ACC112 (cell line): ENCODE measurements at regions not wholly inside any gene's neighbourhood (a gene's known extent, or its start where the extent isn't known, plus 50 kb on each side); places are given as distances from the start of the nearest gene placed in this dataset.
"Not testable (repeated sequence)": the region's sequence is repeated elsewhere in the genome, so short reads cannot be mapped to it uniquely, and the experiment has no call there.

Experiments
- H2AFZ ChIP-seq: fragments of 200-600 bp; sonication (generic); one replicate; pipeline ENCODE4 v1.6.0; 2017; ENCODE audit warnings: antibody characterized with exemption, low read length; ENCODE audit not compliant: unreplicated experiment
- H3K27ac ChIP-seq: fragments of 200-600 bp; sonication (generic); 2 replicates; pipeline ENCODE4 v1.5.1; 2014; ENCODE audit warnings: low read depth, mild to moderate bottlenecking, antibody characterized with exemption, low read length, moderate library complexity
- H3K27me3 ChIP-seq: fragments of 200-600 bp; sonication (generic); 2 replicates; pipeline ENCODE4 v1.6.1; 2014; ENCODE audit warnings: mild to moderate bottlenecking, antibody characterized with exemption, low read length, moderate library complexity, mixed read lengths; ENCODE audit not compliant: insufficient read depth
- H3K36me3 ChIP-seq: fragments of 200-600 bp; sonication (generic); 2 replicates; pipeline ENCODE4 v1.6.1; 2016; ENCODE audit warnings: mild to moderate bottlenecking, antibody characterized with exemption, low read length, moderate library complexity, mixed read lengths; ENCODE audit not compliant: insufficient read depth
- H3K4me1 ChIP-seq: fragments of 200-600 bp; sonication (generic); one replicate; pipeline ENCODE4 v1.6.1; 2016; ENCODE audit warnings: low read length, mixed read lengths; ENCODE audit not compliant: insufficient read depth, unreplicated experiment, control insufficient read depth
- H3K4me3 ChIP-seq: fragments of 200-600 bp; sonication (generic); 2 replicates; pipeline ENCODE4 v1.5.1; 2014; ENCODE audit warnings: mild to moderate bottlenecking, low read depth, low read length
- H3K79me2 ChIP-seq: fragments of 200-600 bp; sonication (generic); one replicate; pipeline ENCODE4 v1.6.0; 2016; ENCODE audit warnings: low read length; ENCODE audit not compliant: control insufficient read depth, unreplicated experiment, insufficient read depth

DNA sequence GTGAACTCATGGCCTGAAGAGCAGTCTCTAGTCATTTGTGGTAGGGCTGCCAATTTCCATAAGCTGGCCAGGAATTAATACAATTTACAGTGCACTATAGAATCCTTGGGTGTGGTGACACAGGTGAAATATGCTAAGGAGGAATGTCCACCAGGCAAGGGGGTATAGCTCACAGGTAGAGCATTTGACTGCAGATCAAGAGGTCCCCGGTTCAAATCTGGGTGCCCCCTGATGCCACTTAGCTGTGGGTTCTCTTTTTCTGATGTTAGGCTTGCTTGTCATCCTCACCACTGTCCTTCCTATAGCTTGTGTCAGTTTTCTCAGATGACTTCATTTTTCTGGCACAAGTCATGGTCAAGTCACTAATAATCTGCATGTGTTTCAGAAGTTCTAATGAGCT, 108.7 kb downstream of the ZNF467 start:
- Histone ChIP-seq H2AFZ (no peak overlapping the region), H3K4me3 (no peak overlapping the region), H3K79me2 (no peaks in the 10 kb centered on the region), H3K27ac (no peak overlapping the region), H3K27me3 (peaks cover 34% of the 10 kb centered on the region), H3K4me1 (no peaks in the 10 kb centered on the region), H3K36me3 (no peaks in the 10 kb centered on the region)

DNA sequence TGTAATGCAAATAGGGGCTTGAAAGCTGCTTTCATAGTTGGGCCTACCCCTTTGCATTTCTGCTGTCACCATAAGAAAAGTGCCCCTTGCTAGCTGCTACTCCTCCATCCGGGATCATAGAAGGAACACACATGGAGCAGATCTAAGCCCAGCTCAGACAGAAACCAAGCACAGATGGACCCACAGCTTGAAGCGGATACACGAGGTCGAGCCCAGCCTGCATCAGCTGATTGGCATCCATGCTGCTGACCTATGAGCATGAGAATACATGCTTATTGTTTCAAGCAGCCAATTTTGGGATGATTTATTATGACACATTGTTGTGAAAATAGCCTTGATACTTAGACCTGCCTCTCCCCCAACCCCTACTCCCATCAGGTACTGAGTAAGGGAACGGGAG, 109.2 kb downstream of the ZNF467 start:
- Histone ChIP-seq H2AFZ (no peak overlapping the region), H3K4me1 (no peaks in the 10 kb centered on the region), H3K4me3 (no peak overlapping the region), H3K79me2 (no peaks in the 10 kb centered on the region), H3K27ac (no peak overlapping the region), H3K27me3 (peaks cover 39% of the 10 kb centered on the region), H3K36me3 (no peaks in the 10 kb centered on the region)

DNA sequence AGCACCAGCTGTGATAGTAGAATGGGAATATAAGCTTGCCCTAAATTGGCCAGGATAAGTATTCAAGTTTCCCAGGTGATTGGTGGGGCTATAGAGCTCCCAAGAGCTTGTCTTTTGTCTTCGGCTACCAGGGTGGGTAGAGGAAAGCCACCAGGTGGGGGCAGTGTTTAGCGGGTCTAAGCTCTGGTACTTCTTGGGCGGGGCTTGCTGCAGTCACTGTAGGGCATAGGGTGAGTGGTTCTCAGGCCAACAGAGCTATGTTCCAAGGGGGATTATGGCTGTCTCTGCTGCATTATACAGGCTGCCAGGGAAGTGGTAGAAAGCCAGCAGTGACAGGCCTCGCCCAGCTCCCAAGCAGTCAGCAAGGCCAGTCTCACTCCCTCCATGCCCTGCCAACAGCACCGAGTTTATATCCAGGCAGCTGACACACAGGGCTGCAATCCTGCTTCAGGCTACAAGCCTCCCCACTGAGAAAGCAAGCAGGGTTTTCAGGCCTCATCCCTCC, 110.7 kb downstream of the ZNF467 start:
- H2AFZ ChIP-seq: no peak overlapping the region
- H3K4me1 ChIP-seq: no peaks in the 10 kb centered on the region
- no peaks in the 10 kb centered on the region for H3K79me2 ChIP-seq
- no peak overlapping the region for H3K4me3 ChIP-seq
- no peak overlapping the region for H3K27ac ChIP-seq
- H3K27me3 ChIP-seq: peaks cover 47% of the 10 kb centered on the region
- no peaks in the 10 kb centered on the region for H3K36me3 ChIP-seq

DNA sequence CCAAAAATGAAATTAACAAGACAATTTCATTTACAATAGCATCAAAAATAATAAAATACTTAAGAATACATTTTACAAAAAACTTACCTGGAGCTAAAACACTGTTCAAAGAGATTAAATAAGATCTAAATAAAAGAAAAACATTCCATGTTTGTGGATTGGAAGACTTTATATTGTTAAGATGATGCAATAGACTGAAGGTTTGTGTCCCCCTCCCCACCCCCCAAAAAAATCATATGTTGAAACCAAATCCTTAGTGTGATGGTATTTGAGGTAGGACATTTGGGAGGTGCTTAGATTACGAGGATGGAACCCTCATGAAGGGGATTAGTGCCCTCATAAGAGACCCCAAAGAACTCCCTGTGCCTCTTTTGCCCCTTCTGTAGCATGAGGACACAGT, 117.6 kb downstream of the ZNF467 start:
- Histone ChIP-seq H3K79me2 (no peaks in the 10 kb centered on the region), H3K4me3 (no peak overlapping the region), H3K4me1 (no peaks in the 10 kb centered on the region), H3K27me3 (peaks cover 55% of the 10 kb centered on the region), H3K36me3 (no peaks in the 10 kb centered on the region), H3K27ac (no peak overlapping the region), H2AFZ (no peak overlapping the region)

DNA sequence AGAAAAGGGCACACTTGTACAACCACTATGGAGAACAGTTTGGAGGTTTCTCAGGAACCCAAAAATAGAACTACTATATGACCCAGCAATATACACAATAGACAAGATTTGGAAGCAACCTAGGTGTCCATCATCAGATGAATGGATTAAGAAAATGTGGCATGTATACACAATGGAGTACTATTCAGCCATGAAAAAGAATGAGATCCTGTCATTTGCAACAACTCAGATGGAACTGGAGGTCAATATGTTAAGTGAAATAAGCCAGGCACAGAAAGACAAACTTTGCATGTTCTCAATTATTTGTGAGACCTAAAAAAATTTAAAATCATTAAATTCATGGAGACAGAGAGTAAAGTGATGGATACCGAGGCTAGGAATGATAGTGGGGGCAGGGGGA, 118.8 kb downstream of the ZNF467 start:
- H3K4me3 ChIP-seq: no peak overlapping the region
- no peak overlapping the region for H3K27ac ChIP-seq
- peaks cover 56% of the 10 kb centered on the region for H3K27me3 ChIP-seq
- H3K4me1 ChIP-seq: no peaks in the 10 kb centered on the region
- no peaks in the 10 kb centered on the region for H3K36me3 ChIP-seq
- no peaks in the 10 kb centered on the region for H3K79me2 ChIP-seq
- H2AFZ ChIP-seq: no peak overlapping the region

DNA sequence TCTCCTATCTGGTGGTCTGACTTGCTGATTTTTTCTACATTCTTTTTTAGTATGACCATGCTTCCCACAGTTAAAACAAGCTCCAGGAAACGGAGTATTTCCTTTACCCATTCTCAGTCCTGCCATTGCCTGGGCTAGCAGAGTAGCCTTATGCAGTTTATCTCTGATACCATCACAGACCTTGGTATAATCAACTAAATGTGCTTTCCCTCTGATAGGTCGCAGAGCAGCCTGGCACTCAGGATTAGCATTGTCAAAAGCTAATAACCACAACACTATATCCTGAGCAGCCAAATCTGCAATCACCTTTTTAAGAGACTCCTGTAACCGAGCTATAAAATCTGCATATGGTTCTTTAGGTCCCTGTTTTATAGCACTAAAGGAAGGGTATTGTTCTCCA, 123.2 kb downstream of the ZNF467 start:
- H3K4me1 ChIP-seq, H3K36me3 ChIP-seq, H3K79me2 ChIP-seq, H3K4me3 ChIP-seq, H3K27ac ChIP-seq, H2AFZ ChIP-seq: not testable (repeated sequence)
- H3K27me3 ChIP-seq: peaks cover 71% of the 10 kb centered on the region

DNA sequence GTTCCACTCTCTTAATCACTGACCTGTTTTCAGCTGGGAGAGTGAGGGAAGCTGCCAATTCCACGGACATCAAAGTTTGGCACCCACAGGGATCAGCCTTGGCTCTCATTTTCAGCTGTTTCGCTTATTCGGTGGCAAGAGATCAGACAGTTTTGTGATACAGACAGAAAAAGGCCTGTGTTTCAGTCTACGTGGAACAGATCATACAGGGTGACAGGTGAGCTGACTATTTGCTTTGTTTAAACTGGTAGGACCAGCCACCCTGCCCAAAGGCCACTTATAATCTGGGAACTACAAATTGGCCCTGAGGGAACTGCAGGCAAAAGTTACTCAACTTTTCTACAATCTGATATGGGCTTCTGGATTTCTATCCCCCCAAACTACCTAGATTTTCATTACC, 128.6 kb downstream of the ZNF467 start:
- no peaks in the 10 kb centered on the region for H3K36me3 ChIP-seq
- no peak overlapping the region for H3K27ac ChIP-seq
- no peaks in the 10 kb centered on the region for H3K79me2 ChIP-seq
- no peaks in the 10 kb centered on the region for H3K4me1 ChIP-seq
- no peak overlapping the region for H2AFZ ChIP-seq
- peaks cover 58% of the 10 kb centered on the region for H3K27me3 ChIP-seq
- H3K4me3 ChIP-seq: no peak overlapping the region

DNA sequence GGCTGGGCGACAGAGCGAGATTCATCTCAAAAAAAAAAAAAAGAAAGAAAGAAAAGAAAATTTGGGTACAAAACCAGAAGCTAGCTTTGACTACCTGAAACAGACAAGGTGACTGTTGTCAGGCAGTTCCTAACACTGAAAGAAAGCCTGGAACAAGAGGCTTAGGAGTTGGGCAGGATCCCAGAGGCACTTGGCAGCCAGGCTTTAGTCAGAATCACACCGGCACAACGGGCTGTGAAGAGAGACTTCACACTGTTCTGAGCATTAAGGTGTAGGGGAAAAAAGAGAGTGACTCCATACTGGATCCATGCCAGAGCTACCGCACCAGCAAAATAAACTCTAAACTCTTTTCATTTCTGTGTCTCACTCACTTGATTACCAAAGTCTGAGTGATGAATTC, 130.8 kb downstream of the ZNF467 start:
- H3K4me3 ChIP-seq: no peak overlapping the region
- H2AFZ ChIP-seq: no peak overlapping the region
- peaks cover 62% of the 10 kb centered on the region for H3K27me3 ChIP-seq
- H3K36me3 ChIP-seq: no peaks in the 10 kb centered on the region
- H3K4me1 ChIP-seq: no peaks in the 10 kb centered on the region
- no peak overlapping the region for H3K27ac ChIP-seq
- H3K79me2 ChIP-seq: no peaks in the 10 kb centered on the region

DNA sequence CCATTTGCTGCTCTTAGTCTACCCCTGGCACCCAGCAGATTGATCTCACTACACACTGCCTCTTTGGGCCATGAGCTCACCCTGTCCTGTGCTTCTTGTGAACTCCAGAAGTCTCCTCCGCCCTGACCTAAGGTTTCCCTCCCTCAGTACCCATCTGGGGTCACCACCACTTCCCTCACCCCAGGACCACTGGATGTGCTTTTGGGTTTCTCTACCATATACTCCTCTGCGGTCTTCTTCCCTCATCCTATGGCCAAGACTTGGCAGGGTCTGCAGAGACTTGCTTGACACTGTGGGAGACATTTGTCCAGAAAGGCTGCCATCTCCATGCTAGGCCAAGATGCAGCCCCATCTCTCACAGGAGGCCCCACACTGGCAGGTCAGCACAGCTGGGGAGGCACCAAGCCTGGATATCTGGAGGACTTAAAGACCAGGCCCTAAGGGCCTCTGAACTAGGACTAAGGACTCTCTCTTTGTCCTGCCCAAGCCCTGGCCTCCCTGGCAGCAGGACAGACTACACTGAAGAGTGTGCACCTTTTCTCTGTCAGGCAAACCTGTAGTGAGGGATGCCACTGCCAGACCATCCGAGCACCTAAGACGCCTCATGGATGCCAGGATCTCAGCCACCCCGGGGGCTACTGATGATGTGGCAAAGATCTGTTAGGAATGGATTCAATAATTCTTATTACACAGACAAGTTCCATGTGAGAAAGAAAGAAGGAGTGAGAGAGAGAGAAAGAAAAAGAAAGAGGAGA, 134.6 kb downstream of the ZNF467 start:
- H2AFZ ChIP-seq: no peak overlapping the region
- H3K27ac ChIP-seq: no peak overlapping the region
- no peaks in the 10 kb centered on the region for H3K36me3 ChIP-seq
- H3K27me3 ChIP-seq: peaks cover 61% of the 10 kb centered on the region
- no peaks in the 10 kb centered on the region for H3K79me2 ChIP-seq
- H3K4me3 ChIP-seq: no peak overlapping the region
- no peaks in the 10 kb centered on the region for H3K4me1 ChIP-seq

DNA sequence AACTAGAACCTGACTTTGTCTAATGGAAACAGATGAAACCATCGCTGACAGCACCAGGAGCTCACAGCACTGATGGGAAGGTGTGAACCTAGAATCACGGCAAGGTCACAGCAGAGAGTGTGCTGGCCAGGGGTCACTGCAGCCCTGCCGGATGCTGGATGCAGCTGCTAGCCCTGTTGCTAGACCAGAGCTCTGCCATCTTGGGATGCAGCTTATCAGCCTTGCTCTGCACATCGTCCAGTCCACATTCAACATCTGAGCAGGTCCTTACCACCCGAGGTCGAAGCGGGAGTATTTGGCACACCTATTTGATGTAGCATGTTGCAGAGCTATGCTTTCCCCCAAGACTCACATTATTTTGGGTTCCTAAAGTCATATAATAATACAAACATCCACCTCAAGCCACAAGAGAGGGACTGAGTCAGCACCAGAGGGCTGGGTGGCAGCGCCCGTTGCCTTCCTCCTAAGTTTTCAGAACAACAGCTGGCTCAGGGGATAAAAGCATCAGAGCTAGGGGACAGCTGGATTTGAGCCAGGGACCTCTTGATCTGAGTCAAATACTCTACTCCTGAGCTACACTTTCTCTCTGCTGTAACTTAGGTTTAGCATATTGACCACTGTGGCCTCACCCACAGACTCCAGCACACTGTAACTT, 135.3 kb downstream of the ZNF467 start:
- Histone ChIP-seq H3K4me3 (no peak overlapping the region), H3K79me2 (no peaks in the 10 kb centered on the region), H2AFZ (no peak overlapping the region), H3K27ac (no peak overlapping the region), H3K27me3 (peaks cover 69% of the 10 kb centered on the region), H3K36me3 (no peaks in the 10 kb centered on the region), H3K4me1 (no peaks in the 10 kb centered on the region)
